NB4 (cell line): ENCODE measurements at regions not wholly inside any gene's neighbourhood (a gene's known extent, or its start where the extent isn't known, plus 50 kb on each side); places are given as distances from the start of the nearest gene placed in this dataset.

ENCODE experiments used
- DNase-seq: peaks from one replicate; pipeline ENCODE4 v3.0.0; 2010; ENCODE audit warnings: low read depth
- H3K4me3 ChIP-seq: one replicate; pipeline ENCODE4 v1.5.1; 2011; ENCODE audit warnings: mild to moderate bottlenecking, low read depth, low read length, moderate library complexity
- CTCF ChIP-seq: IDR thresholded peaks from one replicate; pipeline ENCODE4 v1.5.1; 2012; ENCODE audit warnings: low read depth, low read length
- MAX ChIP-seq: IDR thresholded peaks from 2 replicates; pipeline ENCODE4 v1.6.1; 2011; ENCODE audit warnings: low read depth, low read length
- MYC ChIP-seq: IDR thresholded peaks from 2 replicates; pipeline ENCODE4 v1.6.1; 2011; ENCODE audit warnings: low read depth, low read length
- POLR2A ChIP-seq: IDR thresholded peaks from 2 replicates; pipeline ENCODE4 v1.6.1; 2011; ENCODE audit warnings: mild to moderate bottlenecking; ENCODE audit not compliant: insufficient read length; ENCODE audit errors: extremely low read depth

GRCh38 chr6:83792846-83793245 is 60.3 kb upstream of the RIPPLY2 start:
- no peak for DNase-seq
- H3K4me3 ChIP-seq: no peak overlapping the region
- TF ChIP-seq MYC (no peak), POLR2A (no peak), MAX (no peak), CTCF (no peak)

DNA sequence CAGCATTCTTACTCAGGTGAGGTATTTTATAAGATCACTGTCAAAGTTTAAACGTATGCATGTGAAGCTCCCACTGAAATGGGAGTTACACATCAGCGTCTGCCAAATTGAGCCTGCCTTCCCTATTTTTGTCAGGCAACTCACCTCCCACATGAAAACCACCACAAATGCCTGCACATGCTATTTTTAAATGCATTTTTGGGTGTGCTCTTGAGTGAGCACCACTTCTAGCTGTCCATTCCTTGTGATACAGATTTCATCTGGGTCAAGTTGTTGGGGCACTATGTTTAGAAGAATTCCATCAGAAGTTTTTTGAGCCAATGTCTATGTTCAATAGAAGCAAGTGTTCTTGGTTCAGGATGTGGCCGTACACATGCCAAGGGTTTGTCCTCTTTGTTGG is 71.7 kb upstream of the RIPPLY2 start:
- DNase-seq: no peak
- no peak overlapping the region for H3K4me3 ChIP-seq
- TF ChIP-seq MAX (no peak), MYC (no peak), POLR2A (no peak), CTCF (no peak)

DNA sequence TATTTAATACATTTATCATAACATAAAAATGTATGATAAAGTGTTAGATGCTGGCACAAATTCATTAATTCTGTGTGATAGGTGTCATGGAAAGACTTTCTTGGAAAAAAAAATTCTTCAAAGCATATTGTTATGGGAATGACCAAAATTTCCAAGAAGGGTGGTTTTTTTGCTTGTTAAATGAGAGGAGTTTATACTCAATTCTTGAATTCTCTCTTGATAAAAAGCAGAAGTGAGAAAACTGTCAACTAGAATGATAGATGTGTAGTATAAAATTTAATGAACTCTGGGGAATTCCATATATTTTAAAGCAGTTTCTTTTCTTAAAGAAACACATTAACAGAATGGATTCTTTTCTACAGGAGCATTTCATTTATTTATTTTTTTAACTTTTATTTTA is 62.0 kb upstream of the SNAP91 start:
- no peak overlapping the region for H3K4me3 ChIP-seq
- TF ChIP-seq CTCF (no peak), MAX (no peak), POLR2A (no peak), MYC (no peak)
- no peak for DNase-seq

- no peak for DNase-seq
- TF ChIP-seq CTCF: no peak
- no peak for TF ChIP-seq MYC
- no peak for TF ChIP-seq MAX
- H3K4me3 ChIP-seq: no peak overlapping the region
These were observed 60.5 kb upstream of the SNAP91 start for GRCh38 chr6:83769413-83769812.

DNA sequence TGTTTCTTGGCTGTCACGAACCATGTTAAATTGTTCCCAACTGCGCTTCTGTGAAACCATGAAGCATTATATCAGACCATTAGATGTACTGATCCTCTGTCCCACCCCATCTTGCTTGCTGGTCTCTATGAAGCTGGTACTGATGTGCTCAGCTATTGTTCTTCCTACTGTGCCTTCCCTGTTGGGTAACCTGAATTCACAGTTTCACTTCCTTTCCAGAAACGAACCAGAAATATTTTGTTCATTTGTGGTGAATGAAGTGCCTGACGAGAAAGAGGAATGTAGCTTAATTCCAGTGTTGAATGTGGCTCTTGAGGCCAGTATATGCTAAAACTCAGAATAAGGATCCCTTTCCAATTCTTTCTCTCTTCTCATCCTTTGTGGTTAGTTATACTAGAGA is 58.1 kb upstream of the SNAP91 start:
- DNase-seq: peak; percentile 42
- TF ChIP-seq POLR2A (no peak), CTCF (no peak), MYC (no peak), MAX (no peak)
- no peak overlapping the region for H3K4me3 ChIP-seq
